ENCODE measurements at regions not wholly inside any gene's neighbourhood (a gene's known extent, or its start where the extent isn't known, plus 50 kb on each side); places are given as distances from the start of the nearest gene placed in this dataset.

GRCh38 chr4:180152831-180153230, 2090.4 kb upstream of the TENM3 start:
- TF ChIP-seq CTCF (IDR thresholded peaks at IDR 0.05) = no peak
- TF ChIP-seq POLR2A (IDR thresholded peaks at IDR 0.05) = no peak
- no peak for TF ChIP-seq POLR2AphosphoS5 (IDR thresholded peaks at IDR 0.05; ENCODE audit: insufficient read depth in 1 of 2, low read depth in 1 of 2)

All from vagina (tissue), 2 donors.